Calu3 (cell line): ENCODE measurements at regions not wholly inside any gene's neighbourhood (a gene's known extent, or its start where the extent isn't known, plus 50 kb on each side); places are given as distances from the start of the nearest gene placed in this dataset.

Experiments used
- BruUV-seq: library from RNA; stranded (reverse); fragments of 400-500 nt; replicated peaks from 2 replicates; lab custom pipeline; 2021; lab: Mats Ljungman, UMichigan
- CTCF ChIA-PET: fragments of 300-600 bp; sonication (Branson Sonifier 250); formaldehyde crosslinking; loops from one replicate; lab custom pipeline; 2022; ENCODE audit warnings: antibody characterized with exemption; lab: Charles Lee
- DNase-seq: peaks from one replicate; pipeline ENCODE4 v3.0.0; 2022
- H3K27ac Mint-ChIP-seq: one replicate; pipeline ENCODE4 v1.8.0; 2022; ENCODE audit warnings: mixed read lengths; ENCODE audit not compliant: unreplicated experiment
- H3K27me3 Mint-ChIP-seq: one replicate; pipeline ENCODE4 v1.8.0; 2022; ENCODE audit warnings: mixed read lengths; ENCODE audit not compliant: unreplicated experiment
- H3K36me3 Mint-ChIP-seq: one replicate; pipeline ENCODE4 v1.8.0; 2022; ENCODE audit warnings: mild to moderate bottlenecking, moderate library complexity, mixed read lengths; ENCODE audit not compliant: insufficient read depth, unreplicated experiment
- H3K4me1 Mint-ChIP-seq: one replicate; pipeline ENCODE4 v1.8.0; 2022; ENCODE audit warnings: mild to moderate bottlenecking, low read depth, mixed read lengths; ENCODE audit not compliant: unreplicated experiment
- H3K4me3 Mint-ChIP-seq: one replicate; pipeline ENCODE4 v1.8.0; 2022; ENCODE audit warnings: mild to moderate bottlenecking, low read depth, moderate library complexity, mixed read lengths; ENCODE audit not compliant: unreplicated experiment
- H3K9me3 Mint-ChIP-seq: one replicate; pipeline ENCODE4 v1.8.0; 2022; ENCODE audit warnings: low read depth, mixed read lengths; ENCODE audit not compliant: unreplicated experiment
- intact Hi-C: fragments of 100-400 bp; cut with micrococcal nuclease; formaldehyde crosslinking; loops from one replicate; pipeline ENCODE4 v1.10.0; 2022; ENCODE audit not compliant: unreplicated experiment
- TF ChIP-seq, protein P1 (sequence below): fragments of 200-600 bp; IDR thresholded peaks from one replicate; pipeline ENCODE4 v1.8.0; 2022; ENCODE audit warnings: antibody characterized with exemption; ENCODE audit not compliant: unreplicated experiment

DNA sequence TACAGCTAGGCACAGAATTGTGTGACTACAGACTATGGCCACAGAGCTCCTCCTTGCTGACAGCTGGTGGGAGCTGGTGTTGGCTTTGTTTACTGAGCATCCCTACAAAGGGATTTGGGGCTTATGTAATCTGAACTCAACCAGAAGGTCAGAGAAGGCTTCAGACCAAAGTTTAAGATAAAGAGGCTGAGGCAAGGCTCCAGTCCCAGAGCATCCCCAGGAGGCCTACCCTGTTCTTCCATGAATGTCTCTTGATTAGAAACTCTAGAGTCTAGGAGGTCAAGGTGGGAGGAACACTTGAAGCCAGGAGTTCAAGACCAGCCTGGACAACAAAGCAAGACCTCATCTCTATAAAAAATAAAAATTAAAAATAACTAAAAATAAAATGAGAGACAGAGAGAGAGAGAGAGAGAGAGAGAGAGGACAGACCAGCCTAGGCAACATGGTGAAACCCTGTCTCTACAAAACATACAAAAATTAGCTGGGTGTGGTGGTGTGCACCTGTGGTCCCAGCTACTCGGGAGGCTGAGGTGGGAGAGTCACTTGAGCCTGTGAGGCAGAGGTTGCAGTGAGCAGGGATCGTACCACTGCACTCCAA lies 125.5 kb upstream of the SERPIND1 start:
- Mint-ChIP-seq H3K36me3 (no peaks in the 10 kb centered on the region), H3K27ac (no peak overlapping the region)

DNA sequence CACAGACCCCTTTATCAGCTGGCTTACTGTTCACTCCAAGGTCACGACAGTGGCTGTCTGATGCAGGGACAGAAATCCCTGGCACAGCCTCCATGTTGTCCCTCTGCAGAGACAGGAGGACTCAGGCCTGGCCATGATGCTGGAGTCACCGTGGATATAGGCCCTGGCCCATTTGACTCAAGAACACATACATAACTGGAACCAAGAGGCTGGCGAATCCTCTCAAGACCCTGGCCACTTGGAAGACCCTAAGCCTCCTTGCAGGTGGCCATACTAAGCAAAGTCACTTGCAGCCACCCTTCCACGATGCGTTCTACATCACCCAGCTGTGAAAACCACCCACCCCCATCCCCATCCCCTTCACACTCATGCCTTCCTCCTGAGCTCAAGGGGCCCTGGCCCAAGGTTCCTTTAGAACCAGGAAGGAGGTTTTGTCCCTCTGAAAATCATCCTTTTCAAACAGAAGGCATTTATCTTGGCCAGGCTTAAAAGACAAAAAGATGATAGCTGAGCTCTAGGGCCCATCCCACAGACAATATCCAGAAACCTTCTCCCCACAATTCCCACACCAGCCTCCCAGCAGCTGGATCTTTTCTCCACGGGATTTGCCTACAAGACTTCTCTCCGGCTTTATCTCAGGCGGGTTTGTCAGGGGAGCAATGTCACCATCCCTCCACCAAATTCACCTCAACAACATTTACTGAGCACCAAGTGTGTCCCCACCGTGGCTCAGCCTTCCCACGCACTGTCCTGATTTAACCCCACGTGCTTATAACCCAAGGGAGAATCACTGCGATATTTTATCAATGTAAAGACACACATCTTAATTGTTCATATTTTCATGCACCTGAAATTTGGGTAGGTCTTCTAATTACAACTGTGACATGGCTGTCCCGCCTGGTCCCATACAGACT lies 123.4 kb upstream of the SERPIND1 start:
- CTCF ChIA-PET, result interaction anchor here (0.6 kb wide), 1 partner anchor 82 kb away, joined by 6 read pairs; no protein-coding TSS in a partner anchor
- BruUV-seq, result no TSS peak
- TF ChIP-seq, protein P1, sequence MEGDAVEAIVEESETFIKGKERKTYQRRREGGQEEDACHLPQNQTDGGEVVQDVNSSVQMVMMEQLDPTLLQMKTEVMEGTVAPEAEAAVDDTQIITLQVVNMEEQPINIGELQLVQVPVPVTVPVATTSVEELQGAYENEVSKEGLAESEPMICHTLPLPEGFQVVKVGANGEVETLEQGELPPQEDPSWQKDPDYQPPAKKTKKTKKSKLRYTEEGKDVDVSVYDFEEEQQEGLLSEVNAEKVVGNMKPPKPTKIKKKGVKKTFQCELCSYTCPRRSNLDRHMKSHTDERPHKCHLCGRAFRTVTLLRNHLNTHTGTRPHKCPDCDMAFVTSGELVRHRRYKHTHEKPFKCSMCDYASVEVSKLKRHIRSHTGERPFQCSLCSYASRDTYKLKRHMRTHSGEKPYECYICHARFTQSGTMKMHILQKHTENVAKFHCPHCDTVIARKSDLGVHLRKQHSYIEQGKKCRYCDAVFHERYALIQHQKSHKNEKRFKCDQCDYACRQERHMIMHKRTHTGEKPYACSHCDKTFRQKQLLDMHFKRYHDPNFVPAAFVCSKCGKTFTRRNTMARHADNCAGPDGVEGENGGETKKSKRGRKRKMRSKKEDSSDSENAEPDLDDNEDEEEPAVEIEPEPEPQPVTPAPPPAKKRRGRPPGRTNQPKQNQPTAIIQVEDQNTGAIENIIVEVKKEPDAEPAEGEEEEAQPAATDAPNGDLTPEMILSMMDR, result no peak
- Mint-ChIP-seq H3K4me3 (no peak overlapping the region), H3K36me3 (no peaks in the 10 kb centered on the region), H3K27me3 (peaks cover 56% of the 10 kb centered on the region), H3K9me3 (no peaks in the 10 kb centered on the region), H3K27ac (no peak overlapping the region), H3K4me1 (no peaks in the 10 kb centered on the region)
- intact Hi-C loops, result no loop called here
- no peak for DNase-seq

More for the DNA sequence above, 125.5 kb upstream of the SERPIND1 start:
- CTCF ChIA-PET, result interaction anchor here (0.7 kb wide), 1 partner anchor 230 kb away, joined by 7 read pairs; no protein-coding TSS in a partner anchor
- no TSS peak for BruUV-seq
- TF ChIP-seq, protein P1, result no peak
- H3K4me3 Mint-ChIP-seq, result no peak overlapping the region
- no peaks in the 10 kb centered on the region for H3K9me3 Mint-ChIP-seq
- DNase-seq, result no peak
- peaks cover 71% of the 10 kb centered on the region for H3K27me3 Mint-ChIP-seq
- H3K4me1 Mint-ChIP-seq, result no peaks in the 10 kb centered on the region
- intact Hi-C loops, result no loop called here

DNA sequence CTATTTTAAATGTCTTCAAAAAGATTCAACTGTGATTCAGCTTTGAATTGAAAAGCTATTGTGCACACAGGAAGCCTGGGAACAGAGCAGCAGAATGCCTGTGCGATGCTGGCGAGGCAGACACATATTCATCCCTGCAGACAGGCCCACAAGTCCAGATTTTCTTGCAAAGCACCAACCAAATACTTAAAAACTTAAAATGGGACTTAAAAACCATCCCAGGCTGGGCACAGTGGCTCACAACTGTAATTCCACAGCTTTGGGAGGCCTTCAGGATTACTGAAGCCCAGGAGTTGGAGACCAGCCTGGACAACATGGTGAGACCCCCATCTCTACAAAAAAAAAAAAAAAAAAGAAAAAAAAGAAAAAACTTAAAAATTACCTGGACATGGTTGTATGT lies 122.6 kb upstream of the SERPIND1 start:
- Mint-ChIP-seq H3K27ac (no peak overlapping the region), H3K9me3 (no peaks in the 10 kb centered on the region), H3K4me3 (no peak overlapping the region), H3K4me1 (no peaks in the 10 kb centered on the region), H3K27me3 (peaks cover 52% of the 10 kb centered on the region), H3K36me3 (no peaks in the 10 kb centered on the region)
- no peak for DNase-seq
- TF ChIP-seq, protein P1, result no peak
- CTCF ChIA-PET, result interaction anchor here (0.6 to 0.7 kb wide), 3 partner anchors 20 to 82 kb away, joined by 3 to 6 read pairs (median 3); no protein-coding TSS in a partner anchor
- intact Hi-C loops, result no loop called here
- no TSS peak for BruUV-seq

DNA sequence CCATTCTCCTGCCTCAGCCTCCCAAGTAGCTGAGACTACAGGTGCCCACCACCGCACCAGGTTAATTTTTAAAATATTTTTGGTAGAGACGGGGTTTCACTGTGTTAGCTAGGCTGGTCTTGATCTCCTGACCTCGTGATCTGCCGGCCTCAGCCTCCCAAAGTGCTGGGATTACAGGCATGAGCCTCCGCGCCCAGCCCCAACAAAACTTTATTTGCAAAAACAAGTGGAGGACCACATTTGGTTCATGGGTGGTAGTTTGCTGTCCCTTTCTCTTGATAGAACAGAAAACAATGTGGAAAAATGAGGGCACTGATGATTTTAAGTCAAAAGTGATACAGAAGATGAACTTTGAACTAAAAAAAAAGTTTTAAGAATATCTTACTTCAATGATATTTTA lies 121.8 kb upstream of the SERPIND1 start:
- CTCF ChIA-PET, result interaction anchor here (0.6 to 0.7 kb wide), 2 partner anchors 19 to 42 kb away, joined by 3 read pairs; no protein-coding TSS in a partner anchor
- H3K4me1 Mint-ChIP-seq, result no peaks in the 10 kb centered on the region
- no peaks in the 10 kb centered on the region for H3K36me3 Mint-ChIP-seq
- DNase-seq, result no peak
- TF ChIP-seq, protein P1, result no peak
- no TSS peak for BruUV-seq
- H3K4me3 Mint-ChIP-seq, result no peak overlapping the region
- peaks cover 52% of the 10 kb centered on the region for H3K27me3 Mint-ChIP-seq
- no peak overlapping the region for H3K27ac Mint-ChIP-seq
- no peaks in the 10 kb centered on the region for H3K9me3 Mint-ChIP-seq
- intact Hi-C loops, result no loop called here
